ENCODE measurements at regions not wholly inside any gene's neighbourhood (a gene's known extent, or its start where the extent isn't known, plus 50 kb on each side); places are given as distances from the start of the nearest gene placed in this dataset.

DNA sequence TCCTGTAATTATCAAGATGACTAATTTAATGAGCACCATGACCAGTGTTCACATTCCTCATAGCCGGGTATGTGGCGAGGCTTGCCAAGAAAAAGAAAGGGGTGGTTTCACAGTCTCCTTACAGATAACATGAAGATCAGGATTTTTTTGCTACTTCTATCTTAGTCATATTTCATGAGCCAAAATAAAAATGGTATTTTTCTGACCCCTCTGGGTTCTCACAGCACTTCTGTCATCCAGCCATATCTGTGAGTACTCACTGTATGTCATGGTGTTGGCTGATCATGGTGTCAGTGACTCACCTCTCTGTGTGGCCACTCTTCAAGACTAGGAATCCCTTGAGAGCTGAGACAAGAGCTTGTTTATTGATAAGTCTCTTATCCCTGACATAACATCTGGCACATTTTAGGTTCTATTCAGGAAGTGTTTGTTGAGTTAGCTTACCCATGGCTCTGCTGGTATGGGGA is 130.5 kb upstream of the LMCD1 start:
- TF ChIP-seq, protein P1, sequence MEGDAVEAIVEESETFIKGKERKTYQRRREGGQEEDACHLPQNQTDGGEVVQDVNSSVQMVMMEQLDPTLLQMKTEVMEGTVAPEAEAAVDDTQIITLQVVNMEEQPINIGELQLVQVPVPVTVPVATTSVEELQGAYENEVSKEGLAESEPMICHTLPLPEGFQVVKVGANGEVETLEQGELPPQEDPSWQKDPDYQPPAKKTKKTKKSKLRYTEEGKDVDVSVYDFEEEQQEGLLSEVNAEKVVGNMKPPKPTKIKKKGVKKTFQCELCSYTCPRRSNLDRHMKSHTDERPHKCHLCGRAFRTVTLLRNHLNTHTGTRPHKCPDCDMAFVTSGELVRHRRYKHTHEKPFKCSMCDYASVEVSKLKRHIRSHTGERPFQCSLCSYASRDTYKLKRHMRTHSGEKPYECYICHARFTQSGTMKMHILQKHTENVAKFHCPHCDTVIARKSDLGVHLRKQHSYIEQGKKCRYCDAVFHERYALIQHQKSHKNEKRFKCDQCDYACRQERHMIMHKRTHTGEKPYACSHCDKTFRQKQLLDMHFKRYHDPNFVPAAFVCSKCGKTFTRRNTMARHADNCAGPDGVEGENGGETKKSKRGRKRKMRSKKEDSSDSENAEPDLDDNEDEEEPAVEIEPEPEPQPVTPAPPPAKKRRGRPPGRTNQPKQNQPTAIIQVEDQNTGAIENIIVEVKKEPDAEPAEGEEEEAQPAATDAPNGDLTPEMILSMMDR (IDR thresholded peaks at IDR 0.05; ENCODE audit: low read depth, low read length, missing input control) = no peak
- TF ChIP-seq EGR1 (IDR thresholded peaks at IDR 0.05; ENCODE audit: low read depth in 2 of 2) = no peak
- no peak for TF ChIP-seq JUND (IDR thresholded peaks at IDR 0.05)
- TF ChIP-seq, protein P2, sequence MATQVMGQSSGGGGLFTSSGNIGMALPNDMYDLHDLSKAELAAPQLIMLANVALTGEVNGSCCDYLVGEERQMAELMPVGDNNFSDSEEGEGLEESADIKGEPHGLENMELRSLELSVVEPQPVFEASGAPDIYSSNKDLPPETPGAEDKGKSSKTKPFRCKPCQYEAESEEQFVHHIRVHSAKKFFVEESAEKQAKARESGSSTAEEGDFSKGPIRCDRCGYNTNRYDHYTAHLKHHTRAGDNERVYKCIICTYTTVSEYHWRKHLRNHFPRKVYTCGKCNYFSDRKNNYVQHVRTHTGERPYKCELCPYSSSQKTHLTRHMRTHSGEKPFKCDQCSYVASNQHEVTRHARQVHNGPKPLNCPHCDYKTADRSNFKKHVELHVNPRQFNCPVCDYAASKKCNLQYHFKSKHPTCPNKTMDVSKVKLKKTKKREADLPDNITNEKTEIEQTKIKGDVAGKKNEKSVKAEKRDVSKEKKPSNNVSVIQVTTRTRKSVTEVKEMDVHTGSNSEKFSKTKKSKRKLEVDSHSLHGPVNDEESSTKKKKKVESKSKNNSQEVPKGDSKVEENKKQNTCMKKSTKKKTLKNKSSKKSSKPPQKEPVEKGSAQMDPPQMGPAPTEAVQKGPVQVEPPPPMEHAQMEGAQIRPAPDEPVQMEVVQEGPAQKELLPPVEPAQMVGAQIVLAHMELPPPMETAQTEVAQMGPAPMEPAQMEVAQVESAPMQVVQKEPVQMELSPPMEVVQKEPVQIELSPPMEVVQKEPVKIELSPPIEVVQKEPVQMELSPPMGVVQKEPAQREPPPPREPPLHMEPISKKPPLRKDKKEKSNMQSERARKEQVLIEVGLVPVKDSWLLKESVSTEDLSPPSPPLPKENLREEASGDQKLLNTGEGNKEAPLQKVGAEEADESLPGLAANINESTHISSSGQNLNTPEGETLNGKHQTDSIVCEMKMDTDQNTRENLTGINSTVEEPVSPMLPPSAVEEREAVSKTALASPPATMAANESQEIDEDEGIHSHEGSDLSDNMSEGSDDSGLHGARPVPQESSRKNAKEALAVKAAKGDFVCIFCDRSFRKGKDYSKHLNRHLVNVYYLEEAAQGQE (IDR thresholded peaks at IDR 0.05) = no peak
- TF ChIP-seq GABPA (IDR thresholded peaks at IDR 0.05 in 1 of 2, conservative IDR thresholded peaks at IDR 0.05 in 1 of 2) = no peak
- TF ChIP-seq FOXA1 (IDR thresholded peaks at IDR 0.05) = no peak
